GM23338 (cell line): ENCODE measurements at regions not wholly inside any gene's neighbourhood (a gene's known extent, or its start where the extent isn't known, plus 50 kb on each side); places are given as distances from the start of the nearest gene placed in this dataset.

ENCODE experiments used
- CREB1 ChIP-seq: fragments of 250-450 bp; sonication (Bioruptor Pico); IDR thresholded peaks from 2 replicates; pipeline ENCODE4 v1.5.0; 2020; ENCODE audit warnings: low read depth, mild to moderate bottlenecking, moderate library complexity
- JUNB ChIP-seq: IDR thresholded peaks from one replicate; pipeline ENCODE4 v1.6.1; 2016; ENCODE audit warnings: antibody characterized with exemption; ENCODE audit not compliant: unreplicated experiment
- NANOG ChIP-seq: IDR thresholded peaks from 2 replicates; pipeline ENCODE4 v1.6.1; 2016; ENCODE audit warnings: antibody characterized with exemption, borderline replicate concordance
- POLR2AphosphoS5 ChIP-seq: IDR thresholded peaks from 2 replicates; pipeline ENCODE4 v1.6.1; 2016; ENCODE audit warnings: antibody characterized with exemption, low read depth
- REST ChIP-seq: IDR thresholded peaks from one replicate; pipeline ENCODE4 v1.6.1; 2018; ENCODE audit warnings: antibody characterized with exemption; ENCODE audit not compliant: unreplicated experiment
- ZNF462 ChIP-seq: fragments of 250-450 bp; sonication (Bioruptor Pico); IDR thresholded peaks from 2 replicates; pipeline ENCODE4 v1.5.0; 2020; ENCODE audit warnings: mild to moderate bottlenecking, moderate library complexity

GRCh38 chr5:165735388-165735787 lies 2230.0 kb downstream of the MAT2B start (continued):
- no peak for TF ChIP-seq REST
- no peak for TF ChIP-seq POLR2AphosphoS5
- TF ChIP-seq ZNF462 (CRISPR knock-in tag): no peak
- TF ChIP-seq NANOG: no peak
- no peak for TF ChIP-seq CREB1
- TF ChIP-seq JUNB: no peak
